Cardiac fibroblast (primary cell): ENCODE measurements at regions not wholly inside any gene's neighbourhood (a gene's known extent, or its start where the extent isn't known, plus 50 kb on each side); places are given as distances from the start of the nearest gene placed in this dataset.

Source experiments
- DNase-seq, 2 donors: peaks; one replicate each; pipeline versions ENCODE4 v3.0.0 to v3.0.0-alpha.2; 2010; ENCODE audit warnings: low read depth in 2 of 2
- H3K4me3 ChIP-seq, 2 donors: replicated peaks in 1 of 2; 1 replicate in 1 of 2; 2 replicates in 1 of 2; pipeline ENCODE4 v1.5.1; 2011; ENCODE audit warnings: low read depth in 2 of 2, low read length in 2 of 2, mild to moderate bottlenecking in 2 of 2, moderate library complexity in 1 of 2
- TF ChIP-seq, protein P1 (sequence below): IDR thresholded peaks from one replicate; pipeline ENCODE4 v1.5.1; 2011; ENCODE audit warnings: low read depth, mild to moderate bottlenecking, low read length, inconsistent platforms

DNA sequence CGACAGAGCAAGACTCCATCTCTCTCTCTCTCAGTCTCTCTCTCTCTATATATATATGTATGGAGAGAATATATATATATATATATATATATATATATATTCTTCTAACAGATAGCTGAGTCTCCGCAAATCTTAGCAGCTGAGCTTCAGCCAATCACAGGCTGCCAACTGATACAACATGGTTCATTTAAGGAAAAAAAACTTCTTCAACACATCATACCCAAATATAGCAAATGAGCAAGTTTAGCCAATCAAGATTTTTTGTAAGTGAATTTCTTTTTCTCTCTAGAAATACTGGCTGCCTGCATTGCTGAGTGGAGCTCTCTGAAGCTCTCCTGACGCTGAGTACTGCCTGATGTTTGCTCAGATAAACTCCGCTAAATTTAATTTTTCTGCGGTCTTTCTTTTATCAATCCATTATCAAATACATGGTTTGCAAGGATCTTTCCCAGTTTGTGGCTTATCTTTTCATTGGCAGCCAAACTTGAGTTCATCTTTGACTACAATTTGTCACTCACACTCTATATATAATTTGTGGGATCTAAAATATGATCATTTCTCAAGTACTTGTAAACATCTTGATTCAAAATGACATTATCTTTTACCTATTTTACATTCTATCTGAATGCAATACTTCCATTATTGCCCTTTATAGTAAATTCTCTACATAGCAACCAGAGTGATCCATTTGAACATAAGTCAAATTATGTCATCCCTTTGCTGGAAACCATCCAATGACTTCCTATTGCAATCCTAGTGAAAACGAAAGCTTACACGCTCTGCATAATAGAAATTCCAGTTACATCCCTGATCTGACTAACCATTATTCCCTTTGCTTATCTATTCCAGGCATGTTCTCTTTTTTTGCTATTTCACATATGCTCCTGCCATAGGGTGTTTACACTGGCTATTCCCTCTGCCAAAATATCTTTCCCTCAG lies 2131.7 kb downstream of the MRPL39 start:
- DNase-seq, result peak; percentile 0
- H3K4me3 ChIP-seq, result no peak overlapping the region
- TF ChIP-seq, protein P1, sequence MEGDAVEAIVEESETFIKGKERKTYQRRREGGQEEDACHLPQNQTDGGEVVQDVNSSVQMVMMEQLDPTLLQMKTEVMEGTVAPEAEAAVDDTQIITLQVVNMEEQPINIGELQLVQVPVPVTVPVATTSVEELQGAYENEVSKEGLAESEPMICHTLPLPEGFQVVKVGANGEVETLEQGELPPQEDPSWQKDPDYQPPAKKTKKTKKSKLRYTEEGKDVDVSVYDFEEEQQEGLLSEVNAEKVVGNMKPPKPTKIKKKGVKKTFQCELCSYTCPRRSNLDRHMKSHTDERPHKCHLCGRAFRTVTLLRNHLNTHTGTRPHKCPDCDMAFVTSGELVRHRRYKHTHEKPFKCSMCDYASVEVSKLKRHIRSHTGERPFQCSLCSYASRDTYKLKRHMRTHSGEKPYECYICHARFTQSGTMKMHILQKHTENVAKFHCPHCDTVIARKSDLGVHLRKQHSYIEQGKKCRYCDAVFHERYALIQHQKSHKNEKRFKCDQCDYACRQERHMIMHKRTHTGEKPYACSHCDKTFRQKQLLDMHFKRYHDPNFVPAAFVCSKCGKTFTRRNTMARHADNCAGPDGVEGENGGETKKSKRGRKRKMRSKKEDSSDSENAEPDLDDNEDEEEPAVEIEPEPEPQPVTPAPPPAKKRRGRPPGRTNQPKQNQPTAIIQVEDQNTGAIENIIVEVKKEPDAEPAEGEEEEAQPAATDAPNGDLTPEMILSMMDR, result no peak

DNA sequence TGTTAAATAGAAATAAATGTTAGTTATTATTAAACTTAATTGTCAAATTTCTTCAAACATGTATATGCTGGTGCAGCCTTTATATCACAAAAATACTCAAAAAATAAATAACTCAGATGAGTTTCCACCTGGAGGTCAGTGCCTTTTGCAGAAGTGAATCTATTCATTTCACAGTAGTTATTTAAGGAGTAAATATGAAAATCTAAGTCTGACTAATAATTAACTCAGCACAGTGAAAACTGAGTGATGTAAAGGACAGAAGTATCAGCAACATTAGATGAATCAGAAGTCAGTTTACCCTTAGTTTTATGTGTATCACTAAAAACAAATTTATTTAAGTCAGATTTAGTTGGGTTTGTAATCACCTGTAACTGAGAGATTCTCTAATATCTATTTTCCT lies 2135.4 kb downstream of the MRPL39 start:
- TF ChIP-seq, protein P1, result no peak
- DNase-seq, result no peak
- no peak overlapping the region for H3K4me3 ChIP-seq

DNA sequence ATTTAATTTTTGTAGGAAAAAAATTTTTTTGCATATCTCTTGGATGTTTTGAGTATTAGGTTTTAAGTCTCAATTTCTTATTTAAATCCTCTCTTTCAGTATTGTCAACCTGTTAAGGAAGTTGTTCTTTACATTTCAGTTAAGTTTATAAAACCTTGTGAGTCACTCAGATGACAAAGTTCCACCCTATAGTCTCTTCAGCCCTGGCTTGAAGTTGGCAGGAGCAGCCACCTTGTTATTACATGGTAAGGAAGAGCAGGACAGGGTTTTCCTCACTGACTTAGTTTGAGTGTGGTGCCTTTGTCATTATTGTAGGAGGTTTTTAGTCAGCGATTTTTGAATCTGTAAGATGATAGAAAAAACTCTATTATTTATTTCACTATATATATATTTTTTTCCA lies 2143.9 kb downstream of the MRPL39 start:
- no peak overlapping the region for H3K4me3 ChIP-seq
- no peak for DNase-seq
- TF ChIP-seq, protein P1, result no peak

DNA sequence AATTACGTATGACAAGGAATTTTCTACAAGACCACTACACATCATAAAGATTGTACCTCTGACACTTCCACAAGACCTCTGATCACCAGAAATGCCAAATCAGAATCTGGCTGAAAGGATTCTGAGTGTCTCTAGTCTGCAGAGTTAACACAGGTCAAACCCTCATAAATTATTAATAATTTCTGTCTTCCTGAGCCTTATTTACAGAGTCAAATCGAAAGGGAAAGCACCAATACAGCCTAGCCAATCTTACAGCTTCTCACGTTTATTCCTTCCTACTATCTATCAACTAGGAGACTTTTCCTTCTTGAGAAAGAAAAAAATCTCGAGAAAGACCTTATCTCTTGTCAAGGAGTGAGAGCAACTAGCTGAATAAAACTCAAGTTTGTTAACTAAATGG lies 2151.6 kb downstream of the MRPL39 start:
- no peak overlapping the region for H3K4me3 ChIP-seq
- TF ChIP-seq, protein P1, result no peak
- no peak for DNase-seq

DNA sequence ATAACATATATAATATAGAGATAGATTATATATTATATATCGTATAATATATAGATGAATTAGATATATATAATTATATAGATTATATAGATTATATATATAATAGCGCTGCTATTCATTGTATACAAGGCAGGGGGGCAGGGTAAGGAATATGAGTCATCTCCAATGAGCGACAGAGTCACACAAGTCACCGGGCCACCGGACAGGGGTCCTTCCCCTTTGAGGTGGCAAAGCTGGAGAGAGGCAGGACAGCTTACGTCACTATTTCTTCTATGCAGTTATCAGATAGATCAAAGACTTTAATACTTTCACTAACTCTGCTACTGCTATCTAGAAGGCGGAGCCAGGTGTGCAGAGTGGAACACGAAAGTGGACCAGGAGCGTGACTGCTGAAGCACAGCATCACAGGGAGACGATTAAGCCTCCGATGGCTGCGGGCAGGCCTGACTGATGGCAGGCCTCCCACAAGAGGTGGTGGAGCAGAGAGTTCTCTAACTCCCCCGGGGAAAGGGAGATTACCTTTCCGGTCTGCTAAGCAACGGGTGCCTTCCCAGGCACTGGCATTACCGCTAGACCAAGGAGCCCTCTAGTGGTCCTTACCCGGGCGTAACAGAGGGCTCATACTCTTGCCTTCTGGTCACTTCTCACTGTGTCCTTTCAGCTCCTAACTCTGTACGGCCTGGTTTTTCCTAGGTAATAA lies 2154.7 kb downstream of the MRPL39 start:
- no peak for DNase-seq
- TF ChIP-seq, protein P1, result no peak
- no peak overlapping the region for H3K4me3 ChIP-seq

DNA sequence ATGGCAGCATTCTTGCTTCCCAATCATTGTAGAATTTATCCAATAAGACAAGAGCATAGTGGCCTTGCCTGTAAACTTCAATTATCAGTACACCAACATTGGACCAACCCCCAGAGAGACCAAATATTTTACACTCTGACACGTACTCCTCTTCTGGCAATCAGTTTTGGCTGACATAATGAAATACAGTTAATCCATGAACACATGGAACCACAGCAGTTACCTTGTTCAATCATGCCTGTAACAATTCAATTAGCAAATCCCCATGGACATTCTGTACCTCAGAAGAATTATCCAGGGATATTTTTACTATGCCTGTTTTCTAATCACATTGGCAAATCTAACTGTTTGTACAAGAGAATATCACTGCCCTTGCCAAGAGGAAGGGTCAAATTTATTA lies 2162.0 kb downstream of the MRPL39 start:
- no peak overlapping the region for H3K4me3 ChIP-seq
- no peak for DNase-seq
- TF ChIP-seq, protein P1, result no peak
